GM10248 (cell line): ENCODE measurements at regions not wholly inside any gene's neighbourhood (a gene's known extent, or its start where the extent isn't known, plus 50 kb on each side); places are given as distances from the start of the nearest gene placed in this dataset.

Experiments used
- CTCF ChIA-PET: fragments of 300-600 bp; sonication (Branson Sonifier 250); formaldehyde crosslinking; extraction: SDS; loops from one replicate; lab custom pipeline; 2021; ENCODE audit warnings: antibody characterized with exemption; lab: Yijun Ruan, JAX
- POLR2A ChIA-PET: fragments of 350-650 bp; sonication (Branson Sonifier 250); formaldehyde crosslinking; extraction: SDS; loops from one replicate; lab custom pipeline; 2020; ENCODE audit warnings: antibody characterized with exemption; lab: Yijun Ruan, JAX
- DNase-seq: peaks from one replicate; pipeline ENCODE4 v3.0.0; 2012; ENCODE audit errors: extremely low spot score
- CTCF ChIP-seq: IDR thresholded peaks from 2 replicates; pipeline ENCODE4 v1.5.1; 2012; ENCODE audit warnings: mild to moderate bottlenecking, low read depth; ENCODE audit errors: extremely low read depth, missing control alignments, control extremely low read depth

DNA sequence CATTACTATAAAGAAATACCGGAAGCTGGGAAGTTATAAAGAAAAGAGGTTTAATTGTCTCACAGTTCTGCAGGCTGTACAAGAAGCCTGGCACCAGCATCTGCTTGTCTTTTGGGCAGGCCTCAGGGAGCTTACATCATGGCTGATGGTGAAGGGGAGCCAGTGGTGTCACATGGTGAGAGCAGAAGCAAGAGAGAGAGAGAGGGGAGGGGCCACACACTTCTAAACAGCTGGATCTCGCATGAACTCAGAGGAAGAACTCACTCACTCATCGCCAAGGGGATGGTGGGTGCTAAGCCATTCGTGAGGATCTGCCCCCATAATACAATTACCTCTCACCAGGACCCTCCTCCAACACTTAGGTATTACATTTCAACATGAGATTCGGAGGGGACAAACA lies 51.8 kb upstream of the ANKRD34C start:
- DNase-seq, result no peak
- POLR2A ChIA-PET, result no interaction called here
- no peak for TF ChIP-seq CTCF
- CTCF ChIA-PET, result interaction anchor here (1.6 to 2.7 kb wide), 2 partner anchors 36 to 47 kb away, joined by 3 to 10 read pairs; no protein-coding TSS in a partner anchor

GRCh38 chr15:79222808-79223207 lies 59.7 kb upstream of the ANKRD34C start:
- no peak for TF ChIP-seq CTCF
- CTCF ChIA-PET, result interaction anchor here (1.1 to 1.4 kb wide), 3 partner anchors 9 to 18 kb away, joined by 3 to 4 read pairs (median 4); no protein-coding TSS in a partner anchor

DNA sequence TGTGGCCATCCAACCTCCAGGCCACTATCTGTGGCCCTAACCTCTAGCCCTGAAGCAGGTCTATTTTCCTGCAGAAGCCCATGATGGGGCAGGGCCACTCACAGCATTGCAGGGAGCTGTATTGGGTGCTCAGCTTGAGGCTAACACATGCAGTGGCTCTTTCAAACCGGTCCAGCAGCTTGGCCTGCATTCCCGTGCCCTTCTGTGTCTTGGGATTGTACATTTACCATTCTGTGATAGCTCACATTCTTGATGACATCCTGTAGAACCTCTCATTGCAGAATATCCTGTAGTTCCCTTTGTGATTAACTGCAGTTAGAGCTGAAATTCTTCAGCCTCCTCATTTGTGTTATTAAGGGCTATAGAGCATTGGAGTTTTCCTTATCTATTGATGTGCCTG lies 60.8 kb upstream of the ANKRD34C start:
- CTCF ChIA-PET, result interaction anchor here (1.1 kb wide), 1 partner anchor 9 kb away, joined by 3 read pairs; no protein-coding TSS in a partner anchor
- DNase-seq, result no peak
- no peak for TF ChIP-seq CTCF

More at GRCh38 chr15:79222808-79223207, 59.7 kb upstream of the ANKRD34C start:
- DNase-seq, result no peak
- POLR2A ChIA-PET, result no interaction called here

DNA sequence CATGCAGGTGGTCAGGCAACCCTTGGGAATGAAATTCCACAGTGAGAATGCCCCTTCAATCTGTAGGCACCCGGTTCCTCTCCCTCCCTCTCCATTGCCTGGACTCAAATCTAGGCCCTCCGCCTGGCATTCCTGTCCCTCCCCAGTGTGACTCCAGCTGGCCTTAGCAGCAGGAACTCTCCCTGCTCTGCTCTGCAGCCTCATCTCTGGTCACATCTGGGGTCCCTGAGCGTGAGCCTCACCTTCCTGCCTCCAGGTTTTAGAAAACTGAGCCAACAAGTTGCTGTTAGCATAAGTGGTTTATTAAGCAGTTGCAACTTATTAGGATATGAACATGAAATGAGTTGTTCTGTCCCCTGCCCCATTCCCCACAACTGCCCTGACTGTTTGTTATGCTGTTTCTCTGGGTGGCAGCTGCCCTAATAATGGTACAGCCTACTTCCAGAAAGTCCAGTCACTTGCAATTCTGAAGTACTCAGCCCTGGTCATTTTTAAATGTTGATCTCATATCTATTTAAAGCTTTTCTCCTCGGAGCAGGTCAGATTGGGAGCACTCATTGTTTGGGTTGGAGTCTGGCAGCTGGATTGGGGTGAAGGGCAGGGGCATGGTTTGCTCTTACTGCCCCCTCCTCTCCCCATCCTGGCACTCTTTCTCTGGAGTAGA lies 63.0 kb upstream of the ANKRD34C start:
- POLR2A ChIA-PET, result no interaction called here
- no peak for DNase-seq
- no peak for TF ChIP-seq CTCF
- CTCF ChIA-PET, result no interaction called here

More for the DNA sequence above, 60.8 kb upstream of the ANKRD34C start:
- POLR2A ChIA-PET, result no interaction called here

GRCh38 chr15:79218588-79219200 lies 63.8 kb upstream of the ANKRD34C start:
- ChIA-PET POLR2A (no interaction called here), CTCF (no interaction called here)
- TF ChIP-seq CTCF, result no peak
- DNase-seq, result no peak

DNA sequence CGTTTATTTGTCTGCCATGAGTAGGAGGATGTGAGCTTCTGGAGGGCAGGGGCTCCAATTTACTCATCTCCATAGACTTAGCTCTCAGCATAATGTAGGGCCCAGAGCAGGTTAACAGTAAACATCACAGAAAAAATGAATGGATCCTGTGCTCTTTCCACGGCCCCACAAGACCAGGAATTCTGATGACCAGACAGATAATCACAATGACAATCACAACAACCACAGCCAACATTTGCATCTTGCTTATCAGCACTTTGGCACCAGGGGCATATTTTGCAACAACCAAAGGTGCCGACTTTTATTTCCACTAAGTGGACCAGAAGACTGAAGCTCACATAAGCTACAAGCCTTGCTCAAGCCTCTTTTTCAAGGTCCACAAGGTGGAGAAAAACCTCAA lies 68.9 kb upstream of the ANKRD34C start:
- no peak for TF ChIP-seq CTCF
- POLR2A ChIA-PET, result no interaction called here
- CTCF ChIA-PET, result interaction anchor here (1.2 kb wide), 1 partner anchor 29 kb away, joined by 3 read pairs; no protein-coding TSS in a partner anchor
- no peak for DNase-seq
